Esophagus squamous epithelium (tissue), 4 donors: ENCODE measurements at regions not wholly inside any gene's neighbourhood (a gene's known extent, or its start where the extent isn't known, plus 50 kb on each side); places are given as distances from the start of the nearest gene placed in this dataset.

Experiments
- CTCF ChIP-seq, 6 experiments: fragments of 450-650 bp in 4 of 6; fragments of 200-600 bp in 2 of 6; sonication (generic) in 2 of 6; IDR thresholded peaks; one replicate each; pipeline ENCODE4 v1.5.1; 2016 to 2019; ENCODE audit warnings: antibody characterized with exemption in 6 of 6, mild to moderate bottlenecking in 4 of 6, moderate library complexity in 4 of 6
- POLR2A ChIP-seq, 4 donors: fragments of 450-650 bp; IDR thresholded peaks; one replicate each; pipeline ENCODE4 v1.6.1; 2017; ENCODE audit warnings: antibody characterized with exemption in 4 of 4, mild to moderate bottlenecking in 4 of 4, moderate library complexity in 3 of 4

- TF ChIP-seq CTCF (IDR thresholded peaks at IDR 0.05) = no peak
- TF ChIP-seq POLR2A (IDR thresholded peaks at IDR 0.05) = no peak
These were observed 172.5 kb downstream of the SLC38A4 start for GRCh38 chr12:46653311-46653710.
